Spleen (tissue), 7 donors: ENCODE measurements at regions not wholly inside any gene's neighbourhood (a gene's known extent, or its start where the extent isn't known, plus 50 kb on each side); places are given as distances from the start of the nearest gene placed in this dataset.

Experiments
- POLR2A ChIP-seq, 3 donors: fragments of 450-650 bp; IDR thresholded peaks; one replicate each; pipeline ENCODE4 v1.5.1; 2017; ENCODE audit warnings: antibody characterized with exemption in 3 of 3, mild to moderate bottlenecking in 1 of 3
- TF ChIP-seq, protein P1 (sequence below), 11 experiments: fragments of 200-600 bp in 7 of 11; fragments of 450-650 bp in 4 of 11; sonication (generic) in 4 of 11; IDR thresholded peaks in 8 of 11; conservative IDR thresholded peaks in 3 of 11; 1 replicate in 7 of 11; 2 replicates in 4 of 11; pipeline versions ENCODE4 v1.4.0 to v1.8.0; 2016 to 2021; ENCODE audit warnings: antibody characterized with exemption in 11 of 11, inconsistent platforms in 4 of 11, mild to moderate bottlenecking in 1 of 11
- donor health status: DM: no; HTN: no; CAD: no; lungs with moderate emphysema.
- donor health status: DM: no; HTN: no; CAD: no.
- donor health status: DM: no; HTN: no; CAD: no.

- TF ChIP-seq, protein P1, sequence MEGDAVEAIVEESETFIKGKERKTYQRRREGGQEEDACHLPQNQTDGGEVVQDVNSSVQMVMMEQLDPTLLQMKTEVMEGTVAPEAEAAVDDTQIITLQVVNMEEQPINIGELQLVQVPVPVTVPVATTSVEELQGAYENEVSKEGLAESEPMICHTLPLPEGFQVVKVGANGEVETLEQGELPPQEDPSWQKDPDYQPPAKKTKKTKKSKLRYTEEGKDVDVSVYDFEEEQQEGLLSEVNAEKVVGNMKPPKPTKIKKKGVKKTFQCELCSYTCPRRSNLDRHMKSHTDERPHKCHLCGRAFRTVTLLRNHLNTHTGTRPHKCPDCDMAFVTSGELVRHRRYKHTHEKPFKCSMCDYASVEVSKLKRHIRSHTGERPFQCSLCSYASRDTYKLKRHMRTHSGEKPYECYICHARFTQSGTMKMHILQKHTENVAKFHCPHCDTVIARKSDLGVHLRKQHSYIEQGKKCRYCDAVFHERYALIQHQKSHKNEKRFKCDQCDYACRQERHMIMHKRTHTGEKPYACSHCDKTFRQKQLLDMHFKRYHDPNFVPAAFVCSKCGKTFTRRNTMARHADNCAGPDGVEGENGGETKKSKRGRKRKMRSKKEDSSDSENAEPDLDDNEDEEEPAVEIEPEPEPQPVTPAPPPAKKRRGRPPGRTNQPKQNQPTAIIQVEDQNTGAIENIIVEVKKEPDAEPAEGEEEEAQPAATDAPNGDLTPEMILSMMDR (IDR thresholded peaks at IDR 0.05 in 8 of 11, conservative IDR thresholded peaks at IDR 0.05 in 3 of 11) = no peak
- no peak for TF ChIP-seq POLR2A (IDR thresholded peaks at IDR 0.05)
Observed at GRCh38 chr6:76420094-76420493, 347.6 kb upstream of the IMPG1 start.
